ENCODE measurements at regions not wholly inside any gene's neighbourhood (a gene's known extent, or its start where the extent isn't known, plus 50 kb on each side); places are given as distances from the start of the nearest gene placed in this dataset.

DNA sequence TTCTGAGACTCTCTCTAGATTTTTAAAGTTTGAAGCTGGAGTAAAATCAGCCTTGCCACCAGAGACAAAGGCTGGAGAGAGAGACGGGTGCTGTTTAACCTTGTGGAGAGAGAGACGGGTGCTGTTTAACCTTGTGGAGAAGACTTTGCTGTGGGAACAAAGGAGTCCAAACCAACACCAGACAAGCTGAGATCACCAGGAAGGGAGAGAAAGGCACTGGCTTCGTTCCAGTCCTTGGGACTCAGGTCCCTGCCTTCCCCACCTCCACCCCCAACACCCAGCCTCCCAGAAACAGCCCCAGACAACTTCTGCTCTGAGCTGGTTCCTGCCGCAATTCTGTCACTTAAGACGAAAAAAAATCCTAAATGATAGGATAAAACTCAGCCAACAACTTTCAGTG is 1389.3 kb downstream of the AACS start:
- no peak overlapping the region for H3K4me3 ChIP-seq (ENCODE audit: insufficient read depth, low read length)
- no peak overlapping the region for H3K4me2 ChIP-seq (ENCODE audit: insufficient read depth, low read length)
- no peaks in the 10 kb centered on the region for H4K20me1 ChIP-seq (ENCODE audit: insufficient read depth, low read length)
- no peak overlapping the region for H2AFZ ChIP-seq (ENCODE audit: low read length)
- no peaks in the 10 kb centered on the region for H3K27me3 ChIP-seq (ENCODE audit: insufficient read depth, low read length)
- H3K27ac ChIP-seq (ENCODE audit: low read depth, low read length): no peak overlapping the region
- H3K9me3 ChIP-seq (ENCODE audit: low read depth, low read length): no peaks in the 10 kb centered on the region
- H3K79me2 ChIP-seq (ENCODE audit: insufficient read depth, low read length): no peaks in the 10 kb centered on the region
- TF ChIP-seq, protein P1, sequence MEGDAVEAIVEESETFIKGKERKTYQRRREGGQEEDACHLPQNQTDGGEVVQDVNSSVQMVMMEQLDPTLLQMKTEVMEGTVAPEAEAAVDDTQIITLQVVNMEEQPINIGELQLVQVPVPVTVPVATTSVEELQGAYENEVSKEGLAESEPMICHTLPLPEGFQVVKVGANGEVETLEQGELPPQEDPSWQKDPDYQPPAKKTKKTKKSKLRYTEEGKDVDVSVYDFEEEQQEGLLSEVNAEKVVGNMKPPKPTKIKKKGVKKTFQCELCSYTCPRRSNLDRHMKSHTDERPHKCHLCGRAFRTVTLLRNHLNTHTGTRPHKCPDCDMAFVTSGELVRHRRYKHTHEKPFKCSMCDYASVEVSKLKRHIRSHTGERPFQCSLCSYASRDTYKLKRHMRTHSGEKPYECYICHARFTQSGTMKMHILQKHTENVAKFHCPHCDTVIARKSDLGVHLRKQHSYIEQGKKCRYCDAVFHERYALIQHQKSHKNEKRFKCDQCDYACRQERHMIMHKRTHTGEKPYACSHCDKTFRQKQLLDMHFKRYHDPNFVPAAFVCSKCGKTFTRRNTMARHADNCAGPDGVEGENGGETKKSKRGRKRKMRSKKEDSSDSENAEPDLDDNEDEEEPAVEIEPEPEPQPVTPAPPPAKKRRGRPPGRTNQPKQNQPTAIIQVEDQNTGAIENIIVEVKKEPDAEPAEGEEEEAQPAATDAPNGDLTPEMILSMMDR (IDR thresholded peaks at IDR 0.05; ENCODE audit: extremely low read depth, low read depth, low read length): no peak
- no peak for DNase-seq (ENCODE audit: insufficient read length, low spot score, missing footprints)
- no peaks in the 10 kb centered on the region for H3K4me1 ChIP-seq (ENCODE audit: insufficient read depth, low read length)
- H3K36me3 ChIP-seq (ENCODE audit: insufficient read depth, low read length): no peaks in the 10 kb centered on the region

DNA sequence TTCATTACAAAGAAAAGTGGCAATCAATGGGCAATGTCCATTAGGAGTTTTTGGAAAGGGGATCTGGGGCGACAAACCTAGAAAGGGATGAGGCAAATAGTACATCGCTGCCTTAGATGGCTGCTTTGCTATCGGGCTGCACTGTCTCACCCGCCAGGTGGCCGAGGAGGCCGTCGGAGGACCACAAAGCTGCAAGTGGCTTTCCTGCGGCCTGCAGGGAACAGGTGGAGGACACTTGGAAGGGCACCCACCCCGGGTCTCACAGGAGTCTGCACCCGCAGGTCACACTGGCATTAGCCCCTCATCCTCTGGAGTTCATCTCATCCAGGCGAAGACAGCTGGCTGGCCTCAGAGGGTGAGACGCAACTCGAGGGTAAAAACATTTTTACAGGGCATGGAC is 1392.5 kb downstream of the AACS start:
- Histone ChIP-seq H3K79me2 (ENCODE audit: insufficient read depth, low read length) (no peaks in the 10 kb centered on the region), H3K4me2 (ENCODE audit: insufficient read depth, low read length) (no peak overlapping the region), H3K27ac (ENCODE audit: low read depth, low read length) (no peak overlapping the region), H3K27me3 (ENCODE audit: insufficient read depth, low read length) (no peaks in the 10 kb centered on the region), H3K4me1 (ENCODE audit: insufficient read depth, low read length) (no peaks in the 10 kb centered on the region), H3K4me3 (ENCODE audit: insufficient read depth, low read length) (no peak overlapping the region), H2AFZ (ENCODE audit: low read length) (no peak overlapping the region), H4K20me1 (ENCODE audit: insufficient read depth, low read length) (no peaks in the 10 kb centered on the region), H3K36me3 (ENCODE audit: insufficient read depth, low read length) (no peaks in the 10 kb centered on the region), H3K9me3 (ENCODE audit: low read depth, low read length) (no peaks in the 10 kb centered on the region)
- TF ChIP-seq, protein P1 (IDR thresholded peaks at IDR 0.05; ENCODE audit: extremely low read depth, low read depth, low read length): no peak
- DNase-seq (ENCODE audit: insufficient read length, low spot score, missing footprints): peak; percentile 4

DNA sequence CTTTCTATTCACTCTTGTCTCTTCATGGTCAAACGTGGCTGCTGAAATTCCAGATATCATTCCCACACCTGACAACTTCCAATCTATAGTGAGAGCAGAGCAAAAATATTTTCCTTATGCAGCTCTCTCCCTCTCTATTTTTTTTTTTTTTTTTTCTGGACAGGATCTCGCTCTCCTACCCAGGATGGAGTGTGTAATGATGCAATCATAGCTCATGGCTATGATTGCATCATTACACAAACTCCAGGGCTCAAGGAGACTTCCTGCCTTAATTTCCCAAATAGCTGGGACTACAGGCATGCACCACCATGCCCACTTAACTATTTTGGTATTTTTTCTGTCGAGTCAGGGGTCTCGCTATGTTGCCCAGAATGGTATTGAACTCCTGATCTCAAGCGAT is 1398.9 kb downstream of the AACS start:
- Histone ChIP-seq H3K27me3 (ENCODE audit: insufficient read depth, low read length) (no peaks in the 10 kb centered on the region), H3K4me1 (ENCODE audit: insufficient read depth, low read length) (no peaks in the 10 kb centered on the region), H3K4me3 (ENCODE audit: insufficient read depth, low read length) (no peak overlapping the region), H3K79me2 (ENCODE audit: insufficient read depth, low read length) (no peaks in the 10 kb centered on the region), H3K36me3 (ENCODE audit: insufficient read depth, low read length) (no peaks in the 10 kb centered on the region), H3K27ac (ENCODE audit: low read depth, low read length) (no peak overlapping the region), H3K9me3 (ENCODE audit: low read depth, low read length) (no peaks in the 10 kb centered on the region), H4K20me1 (ENCODE audit: insufficient read depth, low read length) (no peaks in the 10 kb centered on the region), H3K4me2 (ENCODE audit: insufficient read depth, low read length) (no peak overlapping the region), H2AFZ (ENCODE audit: low read length) (no peak overlapping the region)
- TF ChIP-seq, protein P1 (IDR thresholded peaks at IDR 0.05; ENCODE audit: extremely low read depth, low read depth, low read length): no peak
- no peak for DNase-seq (ENCODE audit: insufficient read length, low spot score, missing footprints)

DNA sequence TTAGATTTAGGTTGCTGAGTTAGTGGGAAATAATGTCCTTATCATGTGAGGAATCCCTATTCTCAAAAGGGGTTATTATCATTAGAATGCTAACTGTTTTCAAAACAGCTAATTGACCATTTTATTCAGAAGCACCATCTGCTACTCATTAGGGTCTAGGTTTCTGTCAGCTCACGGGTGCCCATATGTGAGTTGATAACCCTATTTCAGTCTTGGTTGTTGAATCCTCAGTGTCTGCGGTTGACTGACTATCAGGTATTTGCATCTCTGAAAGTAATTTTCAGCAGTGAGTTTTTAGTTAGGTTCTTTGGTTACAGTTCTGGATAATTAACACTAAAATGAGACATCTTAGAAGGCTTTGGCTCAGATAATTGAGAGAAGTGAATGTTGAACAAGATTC is 1404.0 kb downstream of the AACS start:
- Histone ChIP-seq H3K9me3 (ENCODE audit: low read depth, low read length) (no peaks in the 10 kb centered on the region), H4K20me1 (ENCODE audit: insufficient read depth, low read length) (no peaks in the 10 kb centered on the region), H2AFZ (ENCODE audit: low read length) (no peak overlapping the region), H3K4me3 (ENCODE audit: insufficient read depth, low read length) (no peak overlapping the region), H3K4me2 (ENCODE audit: insufficient read depth, low read length) (no peak overlapping the region), H3K4me1 (ENCODE audit: insufficient read depth, low read length) (no peaks in the 10 kb centered on the region), H3K36me3 (ENCODE audit: insufficient read depth, low read length) (no peaks in the 10 kb centered on the region), H3K27ac (ENCODE audit: low read depth, low read length) (no peak overlapping the region), H3K79me2 (ENCODE audit: insufficient read depth, low read length) (no peaks in the 10 kb centered on the region), H3K27me3 (ENCODE audit: insufficient read depth, low read length) (no peaks in the 10 kb centered on the region)
- no peak for DNase-seq (ENCODE audit: insufficient read length, low spot score, missing footprints)
- TF ChIP-seq, protein P1 (IDR thresholded peaks at IDR 0.05; ENCODE audit: extremely low read depth, low read depth, low read length): no peak
